HL-60 (cell line): ENCODE measurements at regions not wholly inside any gene's neighbourhood (a gene's known extent, or its start where the extent isn't known, plus 50 kb on each side); places are given as distances from the start of the nearest gene placed in this dataset.

Experiments
- DNase-seq, 2 experiments: peaks; one replicate each; pipeline ENCODE4 v3.0.0-alpha.2; 2010 to 2020; ENCODE audit warnings: low read depth in 1 of 2, low spot score in 1 of 2
- H3K27ac ChIP-seq: fragments of 250-450 bp; sonication (Bioruptor Pico); replicated peaks from 2 replicates; pipeline ENCODE4 v1.5.1; 2020; ENCODE audit warnings: mild to moderate bottlenecking, moderate library complexity
- H3K27me3 ChIP-seq: fragments of 250-450 bp; sonication (Bioruptor Pico); 2 replicates; pipeline ENCODE4 v1.5.1; 2021; ENCODE audit warnings: mild to moderate bottlenecking, moderate library complexity; ENCODE audit not compliant: insufficient read depth, poor library complexity, severe bottlenecking
- H3K4me3 ChIP-seq: replicated peaks from 2 replicates; pipeline ENCODE4 v1.5.1; 2011; ENCODE audit warnings: mild to moderate bottlenecking, control low read depth, low read length; ENCODE audit not compliant: insufficient read depth
- GABPA ChIP-seq: IDR thresholded peaks from 2 replicates; pipeline ENCODE4 v1.6.1; 2012; ENCODE audit warnings: low read depth
- POLR2AphosphoS5 ChIP-seq: IDR thresholded peaks from 2 replicates; pipeline ENCODE4 v1.6.1; 2012; ENCODE audit warnings: low read depth
- REST ChIP-seq: IDR thresholded peaks from 2 replicates; pipeline ENCODE4 v1.6.1; 2012; ENCODE audit warnings: low read depth; ENCODE audit not compliant: insufficient replicate concordance
- SPI1 ChIP-seq: IDR thresholded peaks from 2 replicates; pipeline ENCODE4 v1.6.1; 2012; ENCODE audit warnings: low read depth, mild to moderate bottlenecking, borderline replicate concordance
- TF ChIP-seq, protein P1 (sequence below): IDR thresholded peaks from one replicate; pipeline ENCODE4 v1.5.1; 2011; ENCODE audit warnings: low read length, control low read depth, inconsistent platforms; ENCODE audit not compliant: insufficient read depth

GRCh38 chr10:31112961-31113360 is 81.3 kb upstream of the ZNF438 start:
- Histone ChIP-seq H3K27ac (no peak overlapping the region), H3K27me3 (no peaks in the 10 kb centered on the region), H3K4me3 (no peak overlapping the region)
- no peak for DNase-seq
- TF ChIP-seq GABPA (no peak), REST (no peak), SPI1 (no peak), POLR2AphosphoS5 (no peak)
- TF ChIP-seq, protein P1, sequence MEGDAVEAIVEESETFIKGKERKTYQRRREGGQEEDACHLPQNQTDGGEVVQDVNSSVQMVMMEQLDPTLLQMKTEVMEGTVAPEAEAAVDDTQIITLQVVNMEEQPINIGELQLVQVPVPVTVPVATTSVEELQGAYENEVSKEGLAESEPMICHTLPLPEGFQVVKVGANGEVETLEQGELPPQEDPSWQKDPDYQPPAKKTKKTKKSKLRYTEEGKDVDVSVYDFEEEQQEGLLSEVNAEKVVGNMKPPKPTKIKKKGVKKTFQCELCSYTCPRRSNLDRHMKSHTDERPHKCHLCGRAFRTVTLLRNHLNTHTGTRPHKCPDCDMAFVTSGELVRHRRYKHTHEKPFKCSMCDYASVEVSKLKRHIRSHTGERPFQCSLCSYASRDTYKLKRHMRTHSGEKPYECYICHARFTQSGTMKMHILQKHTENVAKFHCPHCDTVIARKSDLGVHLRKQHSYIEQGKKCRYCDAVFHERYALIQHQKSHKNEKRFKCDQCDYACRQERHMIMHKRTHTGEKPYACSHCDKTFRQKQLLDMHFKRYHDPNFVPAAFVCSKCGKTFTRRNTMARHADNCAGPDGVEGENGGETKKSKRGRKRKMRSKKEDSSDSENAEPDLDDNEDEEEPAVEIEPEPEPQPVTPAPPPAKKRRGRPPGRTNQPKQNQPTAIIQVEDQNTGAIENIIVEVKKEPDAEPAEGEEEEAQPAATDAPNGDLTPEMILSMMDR, result no peak

DNA sequence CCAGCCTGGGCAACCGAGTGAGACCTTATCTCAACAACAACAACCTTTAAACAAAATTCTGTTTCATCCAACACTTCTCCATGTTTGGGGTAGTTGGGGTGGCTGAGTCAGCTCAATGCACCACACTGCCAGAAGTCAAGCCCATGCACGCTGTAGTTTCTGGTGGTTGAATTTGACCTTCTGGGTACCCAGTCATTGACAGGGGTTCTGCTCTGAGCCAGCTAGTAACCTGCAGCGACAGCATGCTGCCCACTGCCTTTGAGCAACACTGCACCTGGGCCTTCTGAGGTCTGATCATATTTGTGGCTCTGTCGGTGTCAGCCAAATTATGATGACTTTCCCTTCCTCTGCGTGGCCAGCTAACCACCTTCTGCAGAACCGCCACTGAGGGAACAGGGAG is 84.6 kb upstream of the ZNF438 start:
- Histone ChIP-seq H3K4me3 (no peak overlapping the region), H3K27ac (no peak overlapping the region), H3K27me3 (no peaks in the 10 kb centered on the region)
- DNase-seq, result no peak
- TF ChIP-seq REST, result no peak

- Histone ChIP-seq H3K27me3 (no peaks in the 10 kb centered on the region), H3K27ac (no peak overlapping the region), H3K4me3 (no peak overlapping the region)
- TF ChIP-seq REST (no peak), GABPA (no peak), POLR2AphosphoS5 (no peak), SPI1 (no peak)
- TF ChIP-seq, protein P1, result no peak
- DNase-seq, result no peak
These were observed 86.9 kb upstream of the ZNF438 start for GRCh38 chr10:31118556-31118955.

- Histone ChIP-seq H3K27ac (no peak overlapping the region), H3K27me3 (no peaks in the 10 kb centered on the region), H3K4me3 (no peak overlapping the region)
- TF ChIP-seq, protein P1, result no peak
- no peak for TF ChIP-seq POLR2AphosphoS5
- no peak for TF ChIP-seq SPI1
- no peak for TF ChIP-seq GABPA
- TF ChIP-seq REST, result no peak
- DNase-seq, result no peak
These were observed 88.7 kb upstream of the ZNF438 start for GRCh38 chr10:31120392-31120791.
